ENCODE measurements at regions not wholly inside any gene's neighbourhood (a gene's known extent, or its start where the extent isn't known, plus 50 kb on each side); places are given as distances from the start of the nearest gene placed in this dataset.

- Histone ChIP-seq H3K27ac (ENCODE audit: low read depth, low read length) (no peak overlapping the region), H3K27me3 (ENCODE audit: insufficient read depth, low read length) (no peaks in the 10 kb centered on the region), H2AFZ (ENCODE audit: low read depth, low read length) (no peak overlapping the region), H3K36me3 (ENCODE audit: insufficient read depth, low read length) (no peaks in the 10 kb centered on the region), H3K79me2 (ENCODE audit: insufficient read depth, low read length) (no peaks in the 10 kb centered on the region), H3K9me3 (ENCODE audit: insufficient read depth, low read depth, low read length) (no peaks in the 10 kb centered on the region), H4K20me1 (ENCODE audit: insufficient read depth, low read length) (no peaks in the 10 kb centered on the region), H3K4me2 (ENCODE audit: low read length) (no peak overlapping the region), H3K4me3 (ENCODE audit: insufficient read depth, low read depth, low read length) (no peak overlapping the region), H3K4me1 (ENCODE audit: insufficient read depth, low read length) (no peaks in the 10 kb centered on the region), H3K9ac (ENCODE audit: low read length) (no peak overlapping the region)
- DNase-seq (ENCODE audit: low read depth), result no peak
- TF ChIP-seq EZH2 (IDR thresholded peaks at IDR 0.05; ENCODE audit: insufficient read depth, low read length), result no peak
- TF ChIP-seq CTCF (IDR thresholded peaks at IDR 0.05; ENCODE audit: insufficient read depth, low read depth, low read length), result no peak
- Mint-ChIP-seq H3K4me3 (ENCODE audit: unreplicated experiment) (no peak overlapping the region), H3K4me1 (ENCODE audit: low read depth, unreplicated experiment) (no peaks in the 10 kb centered on the region), H3K27me3 (ENCODE audit: low read depth, unreplicated experiment) (peaks cover 3% of the 10 kb centered on the region), H3K36me3 (ENCODE audit: low read depth, unreplicated experiment) (no peaks in the 10 kb centered on the region), H3K27ac (ENCODE audit: unreplicated experiment) (no peak overlapping the region), H3K9me3 (ENCODE audit: unreplicated experiment) (peaks cover 13% of the 10 kb centered on the region)
- FAIRE-seq, result no peak
Measured at GRCh38 chr5:75965292-75965691, 117.9 kb upstream of the SV2C start.

- DNase-seq (ENCODE audit: low read depth) (no peak), FAIRE-seq (no peak)
- TF ChIP-seq EZH2 (IDR thresholded peaks at IDR 0.05; ENCODE audit: insufficient read depth, low read length), result no peak
- TF ChIP-seq CTCF (IDR thresholded peaks at IDR 0.05; ENCODE audit: insufficient read depth, low read depth, low read length), result no peak
- Histone ChIP-seq H3K36me3 (ENCODE audit: insufficient read depth, low read length) (no peaks in the 10 kb centered on the region), H3K27me3 (ENCODE audit: insufficient read depth, low read length) (no peaks in the 10 kb centered on the region), H3K9me3 (ENCODE audit: insufficient read depth, low read depth, low read length) (no peaks in the 10 kb centered on the region), H3K4me2 (ENCODE audit: low read length) (no peak overlapping the region), H4K20me1 (ENCODE audit: insufficient read depth, low read length) (no peaks in the 10 kb centered on the region), H3K4me1 (ENCODE audit: insufficient read depth, low read length) (no peaks in the 10 kb centered on the region), H3K27ac (ENCODE audit: low read depth, low read length) (no peak overlapping the region), H3K9ac (ENCODE audit: low read length) (no peak overlapping the region), H3K79me2 (ENCODE audit: insufficient read depth, low read length) (no peaks in the 10 kb centered on the region), H3K4me3 (ENCODE audit: insufficient read depth, low read depth, low read length) (no peak overlapping the region), H2AFZ (ENCODE audit: low read depth, low read length) (no peak overlapping the region)
- Mint-ChIP-seq H3K27me3 (ENCODE audit: low read depth, unreplicated experiment) (peaks cover 6% of the 10 kb centered on the region), H3K4me3 (ENCODE audit: unreplicated experiment) (no peak overlapping the region), H3K36me3 (ENCODE audit: low read depth, unreplicated experiment) (no peaks in the 10 kb centered on the region), H3K9me3 (ENCODE audit: unreplicated experiment) (peaks cover 8% of the 10 kb centered on the region), H3K4me1 (ENCODE audit: low read depth, unreplicated experiment) (no peaks in the 10 kb centered on the region), H3K27ac (ENCODE audit: unreplicated experiment) (no peak overlapping the region)
Measured at GRCh38 chr5:75964008-75964407, 119.2 kb upstream of the SV2C start.

- no peak overlapping the region for H3K27ac ChIP-seq (ENCODE audit: low read depth, low read length)
- no peaks in the 10 kb centered on the region for H4K20me1 ChIP-seq (ENCODE audit: insufficient read depth, low read length)
- FAIRE-seq (no peak), DNase-seq (ENCODE audit: low read depth) (no peak)
- H3K79me2 ChIP-seq (ENCODE audit: insufficient read depth, low read length), result no peaks in the 10 kb centered on the region
- H3K27me3 Mint-ChIP-seq (ENCODE audit: low read depth, unreplicated experiment), result peaks cover 7% of the 10 kb centered on the region
- TF ChIP-seq CTCF (IDR thresholded peaks at IDR 0.05; ENCODE audit: insufficient read depth, low read depth, low read length) (no peak), EZH2 (IDR thresholded peaks at IDR 0.05; ENCODE audit: insufficient read depth, low read length) (no peak)
- H3K27me3 ChIP-seq (ENCODE audit: insufficient read depth, low read length), result no peaks in the 10 kb centered on the region
- H3K36me3 Mint-ChIP-seq (ENCODE audit: low read depth, unreplicated experiment), result no peaks in the 10 kb centered on the region
- no peak overlapping the region for H3K4me3 ChIP-seq (ENCODE audit: insufficient read depth, low read depth, low read length)
- no peak overlapping the region for H3K9ac ChIP-seq (ENCODE audit: low read length)
- no peaks in the 10 kb centered on the region for H3K4me1 ChIP-seq (ENCODE audit: insufficient read depth, low read length)
- peaks cover 7% of the 10 kb centered on the region for H3K9me3 Mint-ChIP-seq (ENCODE audit: unreplicated experiment)
- no peak overlapping the region for H3K27ac Mint-ChIP-seq (ENCODE audit: unreplicated experiment)
- no peak overlapping the region for H3K4me3 Mint-ChIP-seq (ENCODE audit: unreplicated experiment)
- H3K4me1 Mint-ChIP-seq (ENCODE audit: low read depth, unreplicated experiment), result peaks cover 2% of the 10 kb centered on the region
- H3K9me3 ChIP-seq (ENCODE audit: insufficient read depth, low read depth, low read length), result no peaks in the 10 kb centered on the region
- H3K4me2 ChIP-seq (ENCODE audit: low read length), result no peak overlapping the region
- no peaks in the 10 kb centered on the region for H3K36me3 ChIP-seq (ENCODE audit: insufficient read depth, low read length)
- no peak overlapping the region for H2AFZ ChIP-seq (ENCODE audit: low read depth, low read length)
Measured at GRCh38 chr5:75963554-75963953, 119.6 kb upstream of the SV2C start.
